CD14-positive monocyte (primary cell): ENCODE measurements at regions not wholly inside any gene's neighbourhood (a gene's known extent, or its start where the extent isn't known, plus 50 kb on each side); places are given as distances from the start of the nearest gene placed in this dataset.

ENCODE experiments used
- DNase-seq, 3 donors: peaks; one replicate each; pipeline ENCODE4 v3.0.0-alpha.2; 2011 to 2022
- H2AFZ ChIP-seq: 2 replicates; pipeline ENCODE4 v1.6.0; 2012; ENCODE audit warnings: mild to moderate bottlenecking, low read depth, low read length, inconsistent platforms; ENCODE audit not compliant: insufficient read depth, poor library complexity, severe bottlenecking
- H3K27ac ChIP-seq, 2 donors: 1 replicate in 1 of 2; 2 replicates in 1 of 2; pipeline ENCODE4 v1.5.1; 2012 to 2013; ENCODE audit warnings: low read length in 2 of 2, control low read depth in 1 of 2, inconsistent platforms in 1 of 2, low read depth in 1 of 2, mild to moderate bottlenecking in 1 of 2
- H3K27me3 ChIP-seq, 2 donors: one replicate each; pipeline versions ENCODE4 v1.6.0 to v1.6.1; 2011 to 2013; ENCODE audit warnings: low read length in 2 of 2; ENCODE audit not compliant: control insufficient read depth in 2 of 2, insufficient read depth in 2 of 2
- H3K36me3 ChIP-seq, 2 donors: replicated peaks in 1 of 2; 1 replicate in 1 of 2; 2 replicates in 1 of 2; pipeline versions ENCODE4 v1.5.1 to v1.6.1; 2012 to 2013; ENCODE audit warnings: low read length in 2 of 2, control low read depth in 1 of 2, inconsistent platforms in 1 of 2, mild to moderate bottlenecking in 1 of 2; ENCODE audit not compliant: insufficient read depth in 2 of 2, control insufficient read depth in 1 of 2
- H3K4me1 ChIP-seq, 2 donors: 1 replicate in 1 of 2; 2 replicates in 1 of 2; pipeline versions ENCODE4 v1.5.1 to v1.6.1; 2012 to 2013; ENCODE audit warnings: low read length in 2 of 2, control low read depth in 1 of 2, inconsistent platforms in 1 of 2, mild to moderate bottlenecking in 1 of 2, moderate library complexity in 1 of 2; ENCODE audit not compliant: insufficient read depth in 2 of 2, control insufficient read depth in 1 of 2
- H3K4me2 ChIP-seq: replicated peaks from 2 replicates; pipeline ENCODE3; 2012; ENCODE audit warnings: low read length, moderate library complexity, mild to moderate bottlenecking; ENCODE audit not compliant: poor library complexity, severe bottlenecking; ENCODE audit errors: extremely low read depth
- H3K4me3 ChIP-seq, 3 experiments: fragments of 200-600 bp in 1 of 3; sonication (generic) in 1 of 3; replicated peaks in 1 of 3; 1 replicate in 2 of 3; 2 replicates in 1 of 3; pipeline ENCODE4 v1.5.1; 2011 to 2013; ENCODE audit warnings: low read length in 3 of 3, mild to moderate bottlenecking in 3 of 3, control low read depth in 2 of 3, low read depth in 2 of 3, inconsistent platforms in 1 of 3, moderate library complexity in 1 of 3
- H3K79me2 ChIP-seq: 2 replicates; pipeline ENCODE4 v1.6.0; 2012; ENCODE audit warnings: mild to moderate bottlenecking, control low read depth, inconsistent platforms, low read length, moderate library complexity; ENCODE audit not compliant: insufficient read depth
- H3K9ac ChIP-seq: 2 replicates; pipeline ENCODE4 v1.6.0; 2017; ENCODE audit warnings: low read length, mild to moderate bottlenecking; ENCODE audit not compliant: insufficient read depth, poor library complexity, severe bottlenecking
- H3K9me3 ChIP-seq, 2 donors: replicated peaks in 1 of 2; 1 replicate in 1 of 2; 2 replicates in 1 of 2; pipeline versions ENCODE4 v1.5.1 to v1.6.1; 2012 to 2013; ENCODE audit warnings: low read length in 2 of 2, control low read depth in 1 of 2; ENCODE audit not compliant: control insufficient read depth in 1 of 2, insufficient read depth in 1 of 2
- H4K20me1 ChIP-seq: 2 replicates; pipeline ENCODE4 v1.6.0; 2012; ENCODE audit warnings: mild to moderate bottlenecking, low read length, control low read depth, moderate library complexity; ENCODE audit not compliant: insufficient read depth
- H3K27ac Mint-ChIP-seq, 7 donors: one replicate each; pipeline ENCODE4 v1.8.0; 2020; ENCODE audit warnings: mild to moderate bottlenecking in 7 of 7, mixed read lengths in 7 of 7, moderate library complexity in 6 of 7, inconsistent platforms in 2 of 7
- H3K27me3 Mint-ChIP-seq, 3 donors: one replicate each; pipeline ENCODE4 v1.8.0; 2021 to 2022; ENCODE audit warnings: low read depth in 3 of 3, mild to moderate bottlenecking in 3 of 3, mixed read lengths in 3 of 3, moderate library complexity in 3 of 3, inconsistent platforms in 1 of 3
- H3K36me3 Mint-ChIP-seq, 2 donors: one replicate each; pipeline ENCODE4 v1.8.0; 2020; ENCODE audit warnings: mixed read lengths in 2 of 2, inconsistent platforms in 1 of 2, mild to moderate bottlenecking in 1 of 2
- H3K4me1 Mint-ChIP-seq: one replicate; pipeline ENCODE4 v1.8.0; 2020; ENCODE audit warnings: mild to moderate bottlenecking, mixed read lengths
- H3K4me3 Mint-ChIP-seq, 2 donors: one replicate each; pipeline ENCODE4 v1.8.0; 2020; ENCODE audit warnings: mild to moderate bottlenecking in 2 of 2, mixed read lengths in 2 of 2, moderate library complexity in 1 of 2
- H3K9me3 Mint-ChIP-seq, 7 donors: one replicate each; pipeline ENCODE4 v1.8.0; 2020 to 2022; ENCODE audit warnings: mixed read lengths in 7 of 7, mild to moderate bottlenecking in 6 of 7, moderate library complexity in 6 of 7, inconsistent platforms in 2 of 7
- CTCF ChIP-seq: fragments of 200-600 bp; IDR thresholded peaks from one replicate; pipeline ENCODE4 v1.8.0; 2022; ENCODE audit warnings: antibody characterized with exemption, mild to moderate bottlenecking
- WGBS: methylation state at CpG from one replicate; pipeline ENCODE4 v1.1.5; 2013; ENCODE audit warnings: missing lambda C conversion rate; ENCODE audit not compliant: insufficient coverage; 5-methylcytosine and 5-hydroxymethylcytosine counted together
- intact Hi-C, 2 donors: fragments of 100-400 bp; cut with micrococcal nuclease; formaldehyde crosslinking; loops; one replicate each; pipeline versions ENCODE4 v1.15.0 to v1.15.1; 2023

- Histone ChIP-seq H3K4me3 (no peak overlapping the region), H3K4me2 (no peak overlapping the region), H2AFZ (no peak overlapping the region), H3K9me3 (no peaks in the 10 kb centered on the region), H3K36me3 (no peaks in the 10 kb centered on the region), H3K4me1 (no peaks in the 10 kb centered on the region), H3K9ac (no peak overlapping the region), H3K79me2 (no peaks in the 10 kb centered on the region), H3K27me3 (no peaks in the 10 kb centered on the region), H4K20me1 (no peaks in the 10 kb centered on the region), H3K27ac (no peak overlapping the region)
- H3K4me3 Mint-ChIP-seq, result no peak overlapping the region
- WGBS, result 86% methylated on average over 1 of the region's 8 CpGs
- intact Hi-C loops, result no loop called here
- no peaks in the 10 kb centered on the region for H3K36me3 Mint-ChIP-seq
- peaks cover 0 to 3% (median 2%) of the 10 kb centered on the region in 3 donors for H3K27me3 Mint-ChIP-seq
- no peak overlapping the region for H3K27ac Mint-ChIP-seq
- no peak for DNase-seq
- TF ChIP-seq CTCF, result no peak
- peaks cover 0 to 5% (median 0%) of the 10 kb centered on the region in 7 donors for H3K9me3 Mint-ChIP-seq
- H3K4me1 Mint-ChIP-seq, result no peaks in the 10 kb centered on the region
Measured at GRCh38 chr16:73226675-73227074, 178.7 kb upstream of the ZFHX3 start.

DNA sequence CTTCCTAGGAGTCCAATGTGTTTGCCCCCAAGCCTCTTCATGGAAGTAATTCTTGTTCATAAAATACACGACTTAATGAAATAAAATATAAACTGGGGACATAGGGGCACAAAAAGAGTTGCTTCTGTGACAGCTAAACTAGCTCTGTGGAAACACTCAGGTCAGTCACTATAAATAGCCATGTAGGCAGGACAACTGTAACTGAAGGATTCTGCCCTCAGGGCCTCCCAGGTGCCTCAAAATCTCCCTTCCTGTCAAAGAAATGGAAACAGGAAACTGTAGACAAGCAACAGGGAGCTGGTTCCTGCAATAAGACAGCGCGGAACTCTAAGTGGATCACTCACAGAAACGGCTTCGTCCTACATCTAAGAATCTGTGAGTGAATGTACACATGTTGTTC lies 178.1 kb upstream of the ZFHX3 start:
- TF ChIP-seq CTCF, result no peak
- H3K9ac ChIP-seq, result no peak overlapping the region
- Mint-ChIP-seq H3K27ac (no peak overlapping the region), H3K9me3 (peaks cover 0 to 5% (median 0%) of the 10 kb centered on the region in 7 donors), H3K27me3 (peaks cover 0 to 3% (median 2%) of the 10 kb centered on the region in 3 donors), H3K36me3 (no peaks in the 10 kb centered on the region), H3K4me1 (no peaks in the 10 kb centered on the region), H3K4me3 (no peak overlapping the region)
- no peak overlapping the region for H2AFZ ChIP-seq
- H3K79me2 ChIP-seq, result no peaks in the 10 kb centered on the region
- no peak for DNase-seq
- no peaks in the 10 kb centered on the region for H3K4me1 ChIP-seq
- no peaks in the 10 kb centered on the region for H3K36me3 ChIP-seq
- no peaks in the 10 kb centered on the region for H3K9me3 ChIP-seq
- H3K4me3 ChIP-seq, result no peak overlapping the region
- H3K27ac ChIP-seq, result no peak overlapping the region
- no peaks in the 10 kb centered on the region for H4K20me1 ChIP-seq
- no peaks in the 10 kb centered on the region for H3K27me3 ChIP-seq
- intact Hi-C loops, result no loop called here
- no peak overlapping the region for H3K4me2 ChIP-seq
- no CpG with 5 or more reads among the region's 5 CpGs for WGBS
